Upper lobe of left lung (tissue), 6 donors: ENCODE measurements at regions not wholly inside any gene's neighbourhood (a gene's known extent, or its start where the extent isn't known, plus 50 kb on each side); places are given as distances from the start of the nearest gene placed in this dataset.

Experiments used
- ATAC-seq, 2 donors: fragments of 200-7000 bp; cut with Tn5 transposase; one replicate each; pipeline ENCODE4 v1.9.1; 2022; ENCODE audit warnings: mild to moderate bottlenecking in 2 of 2, moderate library complexity in 2 of 2; ENCODE audit not compliant: low FRiP score in 2 of 2
- DNase-seq, 2 donors: peaks; one replicate each; pipeline ENCODE4 v3.0.0-alpha.2; 2019 to 2020
- H3K27ac ChIP-seq, 4 donors: fragments of 200-600 bp; sonication (generic); one replicate each; pipeline ENCODE4 v1.5.1; 2016 to 2019
- H3K27me3 ChIP-seq, 4 donors: fragments of 200-600 bp; sonication (generic); one replicate each; pipeline ENCODE4 v1.5.1; 2017 to 2019
- H3K36me3 ChIP-seq, 4 donors: fragments of 200-600 bp; sonication (generic); one replicate each; pipeline ENCODE4 v1.5.1; 2016 to 2019
- H3K4me1 ChIP-seq, 4 donors: fragments of 200-600 bp; sonication (generic); one replicate each; pipeline ENCODE4 v1.5.1; 2018 to 2019
- H3K4me3 ChIP-seq, 4 donors: fragments of 200-600 bp; sonication (generic); one replicate each; pipeline ENCODE4 v1.5.1; 2017 to 2019; ENCODE audit warnings: mild to moderate bottlenecking in 2 of 4, moderate library complexity in 1 of 4
- H3K9me3 ChIP-seq, 4 donors: fragments of 200-600 bp; sonication (generic); one replicate each; pipeline ENCODE4 v1.5.1; 2018 to 2019
- EP300 ChIP-seq, 4 donors: sonication (generic); formaldehyde crosslinking; IDR thresholded peaks; one replicate each; pipeline ENCODE4 v1.5.1; 2017; ENCODE audit warnings: antibody characterized with exemption in 4 of 4, control low read depth in 2 of 4
- POLR2A ChIP-seq, 4 donors: fragments of 450-650 bp; IDR thresholded peaks; one replicate each; pipeline ENCODE4 v1.5.1; 2016 to 2017; ENCODE audit warnings: antibody characterized with exemption in 4 of 4, mild to moderate bottlenecking in 2 of 4
- POLR2AphosphoS5 ChIP-seq, 2 donors: sonication (generic); formaldehyde crosslinking; IDR thresholded peaks; one replicate each; pipeline ENCODE4 v1.5.1; 2017; ENCODE audit warnings: antibody characterized with exemption in 2 of 2
- WGBS, 2 donors: methylation state at CpG; one replicate each; pipeline ENCODE4 v1.1.5; 2017 to 2018; 5-methylcytosine and 5-hydroxymethylcytosine counted together
- TF ChIP-seq, protein P1 (sequence below), 6 experiments: fragments of 450-650 bp in 4 of 6; fragments of 200-600 bp in 2 of 6; sonication (generic) in 2 of 6; IDR thresholded peaks; one replicate each; pipeline ENCODE4 v1.5.1; 2016 to 2019; ENCODE audit warnings: antibody characterized with exemption in 6 of 6
- donor health status: DM: no; HTN: no; CAD: no; lungs with moderate emphysema.
- donor health status: DM: no; HTN: yes; CAD: no; lungs with severe emphysema.

DNA sequence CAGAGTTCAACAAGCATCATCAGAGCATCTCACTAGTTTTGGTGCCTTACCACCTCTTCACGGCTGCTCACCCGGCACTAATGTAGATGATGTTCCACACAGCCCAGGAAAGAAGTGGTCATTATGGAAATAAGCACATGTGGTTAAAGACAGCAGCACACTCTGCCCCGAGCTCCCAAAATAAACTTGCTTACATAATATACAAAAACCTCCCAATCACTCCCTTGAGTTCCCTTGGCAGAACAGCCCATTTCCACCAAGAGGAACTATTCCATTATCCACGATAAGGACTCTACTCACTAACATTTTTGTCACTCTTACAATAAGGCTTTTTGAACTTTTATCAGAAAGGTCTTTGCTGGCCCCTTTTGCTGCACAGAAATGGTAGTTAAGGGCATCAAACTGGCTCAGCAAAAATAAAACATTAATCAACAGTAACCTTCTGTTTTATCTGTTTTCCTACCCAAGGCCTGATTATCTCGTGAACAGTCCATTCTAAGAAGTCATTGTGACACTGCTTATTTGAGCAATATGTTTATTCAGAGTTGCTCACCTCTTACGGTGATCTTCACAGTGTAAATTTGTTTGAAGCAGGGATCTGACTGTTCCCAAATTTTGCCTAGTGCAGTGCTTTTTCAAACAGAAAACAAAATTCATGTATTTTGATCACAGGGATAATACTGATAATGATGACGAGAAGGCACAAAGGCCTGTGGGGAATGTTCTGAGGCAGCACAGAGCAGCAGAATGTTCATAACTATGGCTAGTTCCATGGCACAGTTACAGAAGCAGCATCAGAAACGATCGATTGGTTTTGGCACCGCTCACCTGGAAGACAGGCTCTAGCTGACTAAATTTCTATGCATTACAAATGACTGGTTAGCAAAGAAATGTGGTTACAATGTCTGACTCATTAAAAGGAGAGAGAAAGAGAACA is 399.8 kb upstream of the PIK3R1 start:
- Histone ChIP-seq H3K9me3 (no peaks in the 10 kb centered on the region), H3K27me3 (no peaks in the 10 kb centered on the region), H3K4me3 (no peak overlapping the region), H3K4me1 (no peaks in the 10 kb centered on the region), H3K36me3 (no peaks in the 10 kb centered on the region), H3K27ac (no peak overlapping the region)
- 74 to 80% methylated on average over 10 of the region's 10 CpGs for WGBS, 2 donors
- DNase-seq = no peak
- no peak for TF ChIP-seq POLR2A (IDR thresholded peaks at IDR 0.05)
- TF ChIP-seq, protein P1, sequence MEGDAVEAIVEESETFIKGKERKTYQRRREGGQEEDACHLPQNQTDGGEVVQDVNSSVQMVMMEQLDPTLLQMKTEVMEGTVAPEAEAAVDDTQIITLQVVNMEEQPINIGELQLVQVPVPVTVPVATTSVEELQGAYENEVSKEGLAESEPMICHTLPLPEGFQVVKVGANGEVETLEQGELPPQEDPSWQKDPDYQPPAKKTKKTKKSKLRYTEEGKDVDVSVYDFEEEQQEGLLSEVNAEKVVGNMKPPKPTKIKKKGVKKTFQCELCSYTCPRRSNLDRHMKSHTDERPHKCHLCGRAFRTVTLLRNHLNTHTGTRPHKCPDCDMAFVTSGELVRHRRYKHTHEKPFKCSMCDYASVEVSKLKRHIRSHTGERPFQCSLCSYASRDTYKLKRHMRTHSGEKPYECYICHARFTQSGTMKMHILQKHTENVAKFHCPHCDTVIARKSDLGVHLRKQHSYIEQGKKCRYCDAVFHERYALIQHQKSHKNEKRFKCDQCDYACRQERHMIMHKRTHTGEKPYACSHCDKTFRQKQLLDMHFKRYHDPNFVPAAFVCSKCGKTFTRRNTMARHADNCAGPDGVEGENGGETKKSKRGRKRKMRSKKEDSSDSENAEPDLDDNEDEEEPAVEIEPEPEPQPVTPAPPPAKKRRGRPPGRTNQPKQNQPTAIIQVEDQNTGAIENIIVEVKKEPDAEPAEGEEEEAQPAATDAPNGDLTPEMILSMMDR (IDR thresholded peaks at IDR 0.05) = no peak
- ATAC-seq = peak in 1 of 2 donors; percentile 75

GRCh38 chr5:67814569-67815311 is 400.8 kb upstream of the PIK3R1 start:
- Histone ChIP-seq H3K4me3 (no peak overlapping the region), H3K36me3 (no peaks in the 10 kb centered on the region), H3K27me3 (no peaks in the 10 kb centered on the region), H3K4me1 (no peaks in the 10 kb centered on the region), H3K9me3 (no peaks in the 10 kb centered on the region), H3K27ac (no peak overlapping the region)
- DNase-seq (no peak), ATAC-seq (no peak)
- TF ChIP-seq, protein P1 (IDR thresholded peaks at IDR 0.05) = no peak
- 57 to 68% methylated on average over 3 of the region's 3 CpGs for WGBS, 2 donors

- no peaks in the 10 kb centered on the region for H3K27me3 ChIP-seq
- no peak for TF ChIP-seq EP300 (IDR thresholded peaks at IDR 0.05)
- no peak for TF ChIP-seq POLR2AphosphoS5 (IDR thresholded peaks at IDR 0.05)
- no peak for TF ChIP-seq POLR2A (IDR thresholded peaks at IDR 0.05)
- TF ChIP-seq, protein P1 (IDR thresholded peaks at IDR 0.05) = no peak
- H3K4me1 ChIP-seq = no peaks in the 10 kb centered on the region
- H3K27ac ChIP-seq = no peak overlapping the region
- no peak for DNase-seq
- H3K36me3 ChIP-seq = no peaks in the 10 kb centered on the region
- peak in 1 of 2 donors; percentile 19 for ATAC-seq
- H3K9me3 ChIP-seq = no peaks in the 10 kb centered on the region
- H3K4me3 ChIP-seq = no peak overlapping the region
- 83 to 92% methylated on average over 6 of the region's 6 CpGs for WGBS, 2 donors
These were observed 401.5 kb upstream of the PIK3R1 start for GRCh38 chr5:67813877-67814539.

GRCh38 chr5:67809589-67809988 is 406.0 kb upstream of the PIK3R1 start:
- DNase-seq = no peak
- no peak overlapping the region for H3K4me3 ChIP-seq

More at GRCh38 chr5:67809589-67809988, 406.0 kb upstream of the PIK3R1 start:
- no peaks in the 10 kb centered on the region for H3K4me1 ChIP-seq
- H3K9me3 ChIP-seq = no peaks in the 10 kb centered on the region
- no peak overlapping the region for H3K27ac ChIP-seq
- no peak for ATAC-seq
- H3K36me3 ChIP-seq = no peaks in the 10 kb centered on the region
- 65 to 68% methylated on average over 5 of the region's 5 CpGs for WGBS, 2 donors
- TF ChIP-seq POLR2AphosphoS5 (IDR thresholded peaks at IDR 0.05) (no peak), POLR2A (IDR thresholded peaks at IDR 0.05) (no peak), EP300 (IDR thresholded peaks at IDR 0.05) (no peak)
- TF ChIP-seq, protein P1 (IDR thresholded peaks at IDR 0.05) = no peak
- no peaks in the 10 kb centered on the region for H3K27me3 ChIP-seq
